ENCODE measurements at regions not wholly inside any gene's neighbourhood (a gene's known extent, or its start where the extent isn't known, plus 50 kb on each side); places are given as distances from the start of the nearest gene placed in this dataset.
A peak's percentile ranks its signal among the peaks of the same experiment; 100 is the strongest.
"Not testable (repeated sequence)": the region's sequence is repeated elsewhere in the genome, so short reads cannot be mapped to it uniquely, and the experiment has no call there.

- Histone ChIP-seq H3K36me3 (no peaks in the 10 kb centered on the region), H3K27me3 (no peaks in the 10 kb centered on the region), H3K27ac (no peak overlapping the region), H3K9me3 (no peaks in the 10 kb centered on the region), H3K4me1 (no peaks in the 10 kb centered on the region), H3K4me3 (no peak overlapping the region)
- no peak for TF ChIP-seq CTCF (IDR thresholded peaks at IDR 0.05)
- intact Hi-C loops (cut with DNase I): no loop called here
- no peak for DNase-seq (ENCODE audit: low spot score in 2 of 2)
These were observed 68.6 kb upstream of the FAM174B start for GRCh38 chr15:92724144-92724543.

GRCh38 chr15:92725171-92725570 lies 69.6 kb upstream of the FAM174B start:
- H3K27ac ChIP-seq: no peak overlapping the region
- no peak for TF ChIP-seq CTCF (IDR thresholded peaks at IDR 0.05)

GRCh38 chr15:92728266-92728665 lies 72.7 kb upstream of the FAM174B start:
- intact Hi-C loops (cut with DNase I): no loop called here
- no peak overlapping the region for H3K27ac ChIP-seq
- H3K27me3 ChIP-seq: no peaks in the 10 kb centered on the region
- no peaks in the 10 kb centered on the region for H3K9me3 ChIP-seq
- DNase-seq (ENCODE audit: low spot score in 2 of 2): no peak
- no peak overlapping the region for H3K4me3 ChIP-seq
- no peaks in the 10 kb centered on the region for H3K4me1 ChIP-seq
- H3K36me3 ChIP-seq: no peaks in the 10 kb centered on the region
- TF ChIP-seq CTCF (IDR thresholded peaks at IDR 0.05): no peak

More at GRCh38 chr15:92725171-92725570, 69.6 kb upstream of the FAM174B start:
- H3K4me3 ChIP-seq: no peak overlapping the region
- no peak for DNase-seq (ENCODE audit: low spot score in 2 of 2)
- intact Hi-C loops (cut with DNase I): no loop called here
- H3K4me1 ChIP-seq: no peaks in the 10 kb centered on the region
- H3K36me3 ChIP-seq: no peaks in the 10 kb centered on the region
- H3K27me3 ChIP-seq: no peaks in the 10 kb centered on the region
- no peaks in the 10 kb centered on the region for H3K9me3 ChIP-seq

GRCh38 chr15:92733090-92733933 lies 77.7 kb upstream of the FAM174B start:
- intact Hi-C loops (cut with DNase I): no loop called here
- Histone ChIP-seq H3K4me1 (no peaks in the 10 kb centered on the region), H3K27me3 (no peaks in the 10 kb centered on the region), H3K36me3 (no peaks in the 10 kb centered on the region), H3K9me3 (no peaks in the 10 kb centered on the region), H3K4me3 (peak overlapping the region; percentile 51 to 56), H3K27ac (no peak overlapping the region)
- no peak for TF ChIP-seq CTCF (IDR thresholded peaks at IDR 0.05)
- no peak for DNase-seq (ENCODE audit: low spot score in 2 of 2)

- no peak for DNase-seq (ENCODE audit: low spot score in 2 of 2)
- no peak for TF ChIP-seq CTCF (IDR thresholded peaks at IDR 0.05)
- Histone ChIP-seq H3K27me3 (no peaks in the 10 kb centered on the region), H3K9me3 (no peaks in the 10 kb centered on the region), H3K4me3 (peak overlapping the region; percentile 51 to 56), H3K27ac (no peak overlapping the region), H3K4me1 (no peaks in the 10 kb centered on the region), H3K36me3 (no peaks in the 10 kb centered on the region)
- intact Hi-C loops (cut with DNase I): no loop called here
These were observed 78.5 kb upstream of the FAM174B start for GRCh38 chr15:92733934-92734521.

GRCh38 chr15:92739246-92739645 lies 83.7 kb upstream of the FAM174B start:
- H3K27me3 ChIP-seq; H3K9me3 ChIP-seq; DNase-seq (ENCODE audit: low spot score in 2 of 2); intact Hi-C loops (cut with DNase I); H3K36me3 ChIP-seq; H3K27ac ChIP-seq; H3K4me1 ChIP-seq; H3K4me3 ChIP-seq: not testable (repeated sequence)

Data from ascending aorta (tissue), 2 donors.